ENCODE measurements at regions not wholly inside any gene's neighbourhood (a gene's known extent, or its start where the extent isn't known, plus 50 kb on each side); places are given as distances from the start of the nearest gene placed in this dataset.

DNA sequence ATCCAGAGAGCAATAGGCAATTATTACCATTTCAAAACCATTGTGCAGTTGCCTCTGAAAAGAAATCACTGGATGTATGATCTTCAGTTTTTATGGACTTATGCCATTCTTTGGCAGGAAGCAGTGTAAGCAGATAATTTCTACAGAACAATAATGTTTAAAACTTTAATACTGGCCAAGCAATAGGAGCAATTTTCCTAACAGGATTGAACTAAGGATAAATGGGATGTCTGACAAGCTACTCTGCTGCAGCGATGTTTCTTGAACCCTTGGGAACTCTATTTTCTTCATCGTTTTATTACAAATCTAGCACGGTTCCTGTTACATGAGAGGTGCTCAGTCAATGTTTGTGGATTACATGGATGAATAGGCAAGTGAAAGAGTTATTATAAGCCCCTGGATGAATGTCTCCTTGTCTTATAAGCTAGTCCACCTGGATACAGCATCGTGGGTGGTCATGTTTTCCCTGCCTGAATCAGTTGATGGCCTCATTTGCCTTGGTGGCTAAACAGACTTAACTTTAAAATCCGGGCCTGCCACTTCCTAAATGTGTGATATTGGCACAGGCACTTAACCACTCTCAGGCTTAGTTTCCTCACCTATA lies 68.2 kb upstream of the MDM1 start:
- DNase-seq (ENCODE audit: low spot score): no peak
- in situ Hi-C loops (cut with MboI; ENCODE audit: low sequenced_read_pairs, unreplicated experiment): no loop called here
- TF ChIP-seq, protein P1, sequence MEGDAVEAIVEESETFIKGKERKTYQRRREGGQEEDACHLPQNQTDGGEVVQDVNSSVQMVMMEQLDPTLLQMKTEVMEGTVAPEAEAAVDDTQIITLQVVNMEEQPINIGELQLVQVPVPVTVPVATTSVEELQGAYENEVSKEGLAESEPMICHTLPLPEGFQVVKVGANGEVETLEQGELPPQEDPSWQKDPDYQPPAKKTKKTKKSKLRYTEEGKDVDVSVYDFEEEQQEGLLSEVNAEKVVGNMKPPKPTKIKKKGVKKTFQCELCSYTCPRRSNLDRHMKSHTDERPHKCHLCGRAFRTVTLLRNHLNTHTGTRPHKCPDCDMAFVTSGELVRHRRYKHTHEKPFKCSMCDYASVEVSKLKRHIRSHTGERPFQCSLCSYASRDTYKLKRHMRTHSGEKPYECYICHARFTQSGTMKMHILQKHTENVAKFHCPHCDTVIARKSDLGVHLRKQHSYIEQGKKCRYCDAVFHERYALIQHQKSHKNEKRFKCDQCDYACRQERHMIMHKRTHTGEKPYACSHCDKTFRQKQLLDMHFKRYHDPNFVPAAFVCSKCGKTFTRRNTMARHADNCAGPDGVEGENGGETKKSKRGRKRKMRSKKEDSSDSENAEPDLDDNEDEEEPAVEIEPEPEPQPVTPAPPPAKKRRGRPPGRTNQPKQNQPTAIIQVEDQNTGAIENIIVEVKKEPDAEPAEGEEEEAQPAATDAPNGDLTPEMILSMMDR (IDR thresholded peaks at IDR 0.05; ENCODE audit: borderline replicate concordance, control extremely low read depth, extremely low read depth, insufficient read depth, missing control alignments): no peak

GRCh38 chr12:68402422-68402821 lies 70.3 kb upstream of the MDM1 start:
- DNase-seq (ENCODE audit: low spot score): no peak
- in situ Hi-C loops (cut with MboI; ENCODE audit: low sequenced_read_pairs, unreplicated experiment): no loop called here
- TF ChIP-seq, protein P1 (IDR thresholded peaks at IDR 0.05; ENCODE audit: borderline replicate concordance, control extremely low read depth, extremely low read depth, insufficient read depth, missing control alignments): no peak

DNA sequence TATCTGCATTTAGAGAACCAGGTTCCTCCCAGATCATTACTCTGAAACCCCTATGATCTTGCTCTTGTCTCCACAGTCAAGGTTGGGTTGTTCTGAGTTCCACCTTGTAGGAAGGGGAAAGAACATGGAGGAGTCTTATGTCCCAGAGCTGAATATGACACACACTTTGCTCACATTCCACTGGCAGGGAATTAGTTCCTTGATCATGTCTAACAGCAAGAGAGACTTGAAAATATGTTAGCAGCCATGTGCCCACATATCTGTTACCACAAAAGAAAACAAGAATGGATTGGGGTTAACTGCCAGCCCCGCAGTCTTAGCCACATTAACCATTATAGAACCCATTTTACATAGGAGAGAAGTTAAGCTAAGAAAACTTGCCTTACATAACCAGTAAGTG lies 71.1 kb upstream of the MDM1 start:
- in situ Hi-C loops (cut with MboI; ENCODE audit: low sequenced_read_pairs, unreplicated experiment): no loop called here
- TF ChIP-seq, protein P1 (IDR thresholded peaks at IDR 0.05; ENCODE audit: borderline replicate concordance, control extremely low read depth, extremely low read depth, insufficient read depth, missing control alignments): no peak
- DNase-seq (ENCODE audit: low spot score): no peak

GRCh38 chr12:68403711-68404110 lies 71.5 kb upstream of the MDM1 start:
- in situ Hi-C loops (cut with MboI; ENCODE audit: low sequenced_read_pairs, unreplicated experiment): no loop called here
- TF ChIP-seq, protein P1 (IDR thresholded peaks at IDR 0.05; ENCODE audit: borderline replicate concordance, control extremely low read depth, extremely low read depth, insufficient read depth, missing control alignments): no peak
- DNase-seq (ENCODE audit: low spot score): no peak

- in situ Hi-C loops (cut with MboI; ENCODE audit: low sequenced_read_pairs, unreplicated experiment): no loop called here
- TF ChIP-seq, protein P1 (IDR thresholded peaks at IDR 0.05; ENCODE audit: borderline replicate concordance, control extremely low read depth, extremely low read depth, insufficient read depth, missing control alignments): no peak
- DNase-seq (ENCODE audit: low spot score): no peak
Observed at GRCh38 chr12:68405343-68405781, 73.2 kb upstream of the MDM1 start.

DNA sequence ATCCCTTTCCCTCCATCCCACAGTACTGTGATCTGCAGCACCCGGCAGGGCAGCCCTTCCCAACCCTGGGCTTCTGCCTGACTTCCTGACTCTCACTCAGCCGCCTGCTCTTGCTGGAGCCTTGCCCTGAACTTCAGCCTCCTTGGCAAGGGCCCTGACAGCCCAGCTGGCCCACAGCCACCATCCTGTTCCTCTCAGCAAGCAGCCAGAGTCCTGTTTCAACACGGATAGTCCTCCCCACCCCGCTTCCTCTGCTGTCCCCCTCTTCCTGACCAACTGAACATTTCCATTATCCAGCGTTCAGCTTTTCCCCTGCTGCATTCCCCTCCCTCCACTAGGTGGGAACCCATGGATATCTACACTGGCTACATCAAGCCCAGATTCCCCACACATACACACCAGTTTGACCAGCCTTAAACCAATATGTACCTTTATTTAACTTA lies 74.0 kb upstream of the MDM1 start:
- DNase-seq (ENCODE audit: low spot score): no peak
- TF ChIP-seq, protein P1 (IDR thresholded peaks at IDR 0.05; ENCODE audit: borderline replicate concordance, control extremely low read depth, extremely low read depth, insufficient read depth, missing control alignments): no peak
- in situ Hi-C loops (cut with MboI; ENCODE audit: low sequenced_read_pairs, unreplicated experiment): no loop called here

Measured in GM13976 (cell line).